HG03103 (cell line): ENCODE measurements at regions not wholly inside any gene's neighbourhood (a gene's known extent, or its start where the extent isn't known, plus 50 kb on each side); places are given as distances from the start of the nearest gene placed in this dataset.
"Not testable (repeated sequence)": the region's sequence is repeated elsewhere in the genome, so short reads cannot be mapped to it uniquely, and the experiment has no call there.

ENCODE experiments used
- ATAC-seq: cut with Tn5 transposase; IDR thresholded peaks from one replicate; pipeline ENCODE4 v1.9.1; 2021; ENCODE audit warnings: low read depth; ENCODE audit not compliant: unreplicated experiment

- ATAC-seq: no peak
These were observed 99.8 kb downstream of the ESM1 start for GRCh38 chr5:54885636-54886035.

DNA sequence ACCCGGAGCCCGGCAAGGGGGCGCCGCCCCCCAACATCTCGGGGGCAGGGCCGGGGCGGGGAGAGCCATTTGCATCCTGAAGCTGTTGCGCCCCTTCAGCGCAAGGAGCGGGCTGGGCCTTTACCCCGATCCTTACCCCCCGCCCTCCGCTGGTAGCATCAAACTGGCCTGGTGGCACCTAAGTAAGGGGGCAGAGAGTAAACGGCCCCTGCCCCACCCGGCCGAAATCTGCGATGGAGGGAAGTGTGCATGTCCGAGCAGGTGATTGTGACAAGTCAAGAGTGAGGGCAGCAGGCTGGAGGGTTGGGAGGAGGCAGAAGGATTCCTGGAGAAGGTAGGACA lies 101.2 kb downstream of the ESM1 start:
- no peak for ATAC-seq

DNA sequence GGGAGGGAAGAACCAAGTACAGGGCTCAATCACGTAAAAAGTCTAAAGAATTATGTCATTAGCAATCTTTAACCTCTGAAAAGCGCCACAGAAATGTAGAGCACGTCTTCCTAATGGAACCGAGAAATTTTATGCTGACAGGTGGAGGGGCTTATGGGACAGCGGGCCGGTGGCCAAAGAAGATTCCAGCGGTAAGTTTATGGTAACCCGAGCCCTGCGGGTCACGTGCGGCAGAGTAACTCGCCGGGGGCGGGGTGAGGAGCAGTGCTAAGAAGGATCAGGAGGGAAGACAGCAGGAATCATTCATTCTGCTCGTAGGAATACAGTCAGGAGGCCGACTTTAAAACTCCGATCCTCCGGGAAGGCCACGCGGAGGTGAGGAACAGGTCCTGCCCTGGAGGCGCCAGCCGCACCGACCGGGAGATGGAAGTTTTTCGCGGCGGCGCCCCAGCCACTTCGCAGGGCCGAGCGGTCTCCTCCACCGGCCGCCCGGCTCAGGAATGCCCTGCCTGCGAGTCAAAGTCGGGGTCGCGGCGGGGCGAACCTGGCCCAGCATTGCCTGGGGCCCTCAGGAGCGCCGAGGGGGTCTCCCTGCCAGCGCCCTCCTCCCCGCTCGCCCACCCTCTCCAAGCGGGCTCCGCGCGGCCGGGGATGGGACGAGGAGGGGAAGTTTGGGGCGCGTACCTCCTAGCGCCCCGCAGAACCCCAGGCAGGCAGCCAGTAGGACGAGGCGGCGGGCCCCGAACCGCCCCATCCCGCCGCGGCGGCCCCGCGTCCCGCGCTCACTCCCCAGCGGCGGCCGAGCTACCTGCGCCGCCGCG lies 101.8 kb downstream of the ESM1 start:
- ATAC-seq: no peak

DNA sequence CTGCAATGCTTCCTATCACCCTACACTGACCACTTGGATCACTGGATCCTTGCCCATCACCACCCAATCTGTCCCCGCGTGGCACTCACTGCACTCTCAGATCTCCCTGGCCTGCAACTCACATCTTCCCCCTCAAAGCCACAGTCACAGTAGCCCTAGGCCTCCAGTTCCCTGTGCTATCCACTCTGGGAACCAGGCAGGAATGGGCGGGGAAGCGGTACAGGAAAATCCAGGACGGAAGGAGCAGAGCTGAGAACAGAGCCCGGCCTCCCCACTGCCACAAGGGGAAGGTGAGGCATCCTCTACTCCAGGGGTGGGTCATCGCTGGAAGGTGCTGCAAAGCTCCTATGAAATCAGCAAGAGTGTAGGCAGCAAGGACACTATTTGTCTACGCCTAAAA lies 102.6 kb downstream of the ESM1 start:
- ATAC-seq: no peak

- no peak for ATAC-seq
These were observed 103.3 kb downstream of the ESM1 start for GRCh38 chr5:54882101-54882500.

GRCh38 chr5:54881286-54882005 lies 103.9 kb downstream of the ESM1 start:
- ATAC-seq: no peak

DNA sequence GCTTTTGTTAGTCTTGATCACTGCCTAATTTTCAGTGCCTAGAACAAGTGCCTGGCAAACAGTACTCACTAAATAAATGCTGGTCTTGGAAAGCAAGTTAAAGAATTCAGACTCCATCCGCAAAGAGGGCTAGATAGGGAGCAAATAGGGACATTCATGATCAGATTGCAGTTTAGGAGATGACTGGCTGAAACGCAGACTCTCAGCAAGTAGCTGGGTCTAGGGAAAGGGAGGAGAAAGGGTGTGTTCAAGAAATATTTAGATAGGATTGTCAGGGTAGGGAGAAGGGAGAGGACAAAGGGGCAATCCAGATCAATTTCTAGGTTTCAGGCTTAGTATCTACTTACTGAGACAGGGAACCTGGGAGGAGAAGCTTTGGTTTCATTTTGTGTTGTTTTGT lies 108.4 kb downstream of the ESM1 start:
- ATAC-seq: no peak

GRCh38 chr5:54876556-54876955 lies 108.8 kb downstream of the ESM1 start:
- ATAC-seq: no peak

DNA sequence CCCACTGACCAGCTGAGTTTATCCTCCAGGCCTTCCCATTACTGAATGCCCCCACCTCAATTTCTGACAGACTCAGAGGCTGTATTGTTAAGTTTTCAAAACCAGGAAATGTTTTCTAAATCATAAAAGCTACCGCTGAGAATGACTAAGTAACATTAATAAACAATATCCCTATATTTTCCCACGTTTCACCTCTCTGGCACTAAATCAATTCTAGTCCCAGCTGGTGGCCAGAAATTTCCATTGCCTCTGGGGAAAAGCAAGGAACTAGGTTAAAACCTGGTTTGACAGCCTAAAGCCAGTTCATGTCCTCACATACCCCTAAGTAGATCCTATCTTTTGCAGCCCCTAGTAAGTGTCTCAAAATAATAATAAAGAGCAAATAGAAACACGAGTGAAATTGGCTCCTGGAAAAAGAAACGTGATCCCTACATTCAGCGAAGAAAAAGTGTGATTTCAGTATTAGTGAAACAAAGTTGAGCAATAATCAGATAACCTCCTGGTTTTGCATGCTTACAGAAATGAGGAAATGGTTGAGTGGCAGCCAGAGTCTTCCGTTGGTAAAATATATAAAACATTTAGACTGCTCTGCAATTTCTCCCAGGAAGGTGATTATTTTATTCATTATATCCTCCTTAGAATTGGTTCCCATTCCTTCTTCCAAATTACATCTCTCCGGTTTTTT lies 110.9 kb downstream of the ESM1 start:
- no peak for ATAC-seq

GRCh38 chr5:54873691-54874090 lies 111.7 kb downstream of the ESM1 start:
- no peak for ATAC-seq

DNA sequence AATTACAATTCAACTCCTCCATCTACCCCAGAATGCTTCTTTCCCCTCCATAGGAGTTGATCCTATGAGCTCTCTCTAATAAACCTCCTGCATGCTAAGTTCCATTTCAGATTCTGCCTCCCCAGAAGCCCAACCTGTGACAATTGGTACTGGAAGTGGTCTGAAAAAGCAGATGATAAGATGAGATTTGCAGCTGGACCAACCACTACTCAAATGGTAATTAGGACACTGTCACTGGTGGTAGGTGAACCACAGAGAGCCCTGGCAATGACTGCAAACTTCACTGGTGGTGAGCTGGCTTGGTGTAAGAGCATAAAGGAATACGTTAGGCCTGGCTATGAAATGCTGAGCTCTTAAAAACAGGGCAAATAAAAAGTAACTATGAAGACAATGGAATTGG lies 112.6 kb downstream of the ESM1 start:
- no peak for ATAC-seq

- no peak for ATAC-seq
These were observed 115.1 kb downstream of the ESM1 start for GRCh38 chr5:54870271-54870670.

GRCh38 chr5:54869691-54870090 lies 115.7 kb downstream of the ESM1 start:
- ATAC-seq: no peak

DNA sequence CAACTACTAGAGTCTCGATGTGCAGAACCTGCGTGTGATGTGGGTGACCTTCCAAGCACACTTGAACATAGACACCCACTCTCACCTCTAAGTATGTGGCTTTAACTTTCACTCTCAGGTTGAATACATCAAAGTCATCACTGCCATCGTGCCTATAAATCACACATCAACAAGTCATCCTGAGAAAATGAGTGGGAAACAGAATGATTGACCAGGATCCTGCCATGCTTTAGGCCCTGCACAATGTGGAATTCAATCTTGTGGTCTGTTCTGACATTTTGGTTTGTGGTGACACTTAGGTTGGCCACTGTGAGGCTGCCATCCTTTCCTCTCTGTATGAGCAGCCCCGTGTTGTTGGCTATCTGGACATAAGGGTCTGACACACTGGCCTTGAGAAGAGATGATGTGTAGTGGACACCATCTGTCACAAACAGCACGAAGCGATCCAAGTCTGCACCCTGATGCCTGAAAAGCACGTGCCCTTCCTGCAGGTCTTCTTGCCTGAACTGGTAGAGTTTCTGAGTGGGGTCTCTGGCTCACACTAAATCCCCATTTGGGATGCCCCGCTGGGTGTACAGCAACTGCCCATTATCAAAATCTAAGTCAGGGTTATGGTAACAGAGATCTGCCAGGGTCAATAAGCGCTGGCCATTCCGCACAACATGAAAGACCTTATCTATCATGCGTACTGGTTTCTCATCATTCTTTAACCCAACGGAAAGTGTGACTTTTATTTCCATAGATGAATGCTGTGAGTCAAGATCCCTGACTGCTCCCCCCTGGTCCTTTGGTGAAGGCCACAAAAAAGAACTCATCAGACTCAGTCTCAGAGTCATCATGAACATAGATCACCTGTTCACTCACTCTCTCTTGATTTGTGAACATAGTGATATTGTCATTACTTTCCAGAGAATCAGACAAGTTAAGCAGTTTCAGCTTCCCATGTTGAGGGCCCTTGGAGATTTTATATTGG lies 116.6 kb downstream of the ESM1 start:
- ATAC-seq: no peak

DNA sequence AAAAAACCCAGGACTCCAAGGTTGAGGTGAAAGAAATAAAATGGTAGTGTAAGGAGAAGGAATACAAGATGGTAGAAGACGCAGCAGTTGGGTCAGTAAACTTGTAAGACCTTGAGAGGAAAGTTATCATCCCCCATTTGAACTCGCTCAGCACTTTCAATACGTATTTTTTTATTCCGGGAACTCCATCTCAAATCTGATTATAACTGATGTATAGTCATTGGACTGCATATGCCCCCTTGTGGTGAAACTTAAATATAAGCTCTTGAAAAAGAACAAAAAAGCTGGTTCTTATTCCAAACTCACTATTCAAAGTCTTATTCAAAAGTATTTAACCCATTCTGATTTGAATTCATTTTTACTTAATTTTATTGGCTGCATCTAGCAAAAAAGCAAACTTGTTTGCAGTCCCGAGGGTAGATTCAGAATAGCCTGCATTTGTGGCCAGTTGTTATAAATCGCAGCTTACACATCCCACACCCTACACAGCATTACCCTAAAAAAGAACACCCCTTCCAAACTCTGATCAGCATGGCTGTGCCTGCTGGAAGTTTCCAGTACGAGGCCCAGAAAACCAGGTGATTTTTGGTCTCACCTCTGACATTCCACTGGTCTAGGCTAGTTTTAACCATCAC lies 118.0 kb downstream of the ESM1 start:
- no peak for ATAC-seq

- not testable (repeated sequence) for ATAC-seq
These were observed 120.4 kb downstream of the ESM1 start for GRCh38 chr5:54864911-54865515.

DNA sequence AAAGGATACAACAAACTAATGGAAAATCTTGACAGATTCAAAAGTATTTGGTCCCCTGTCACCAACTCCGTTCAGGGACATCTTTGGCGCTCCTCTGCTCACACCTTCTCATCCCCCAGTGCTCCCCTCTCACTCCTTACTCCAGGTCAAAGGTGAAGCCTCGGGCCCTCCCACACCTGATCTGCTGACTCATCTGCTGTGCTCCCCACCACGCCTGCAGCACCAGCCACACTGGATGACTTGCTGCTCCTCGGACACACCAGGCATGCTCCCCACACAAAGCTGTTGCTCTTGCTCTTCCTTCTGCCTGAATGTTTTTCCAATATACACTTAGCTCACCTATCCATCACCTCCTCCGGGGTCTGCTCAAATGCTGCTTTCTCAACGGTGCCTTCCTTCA lies 123.4 kb downstream of the ESM1 start:
- ATAC-seq: no peak

DNA sequence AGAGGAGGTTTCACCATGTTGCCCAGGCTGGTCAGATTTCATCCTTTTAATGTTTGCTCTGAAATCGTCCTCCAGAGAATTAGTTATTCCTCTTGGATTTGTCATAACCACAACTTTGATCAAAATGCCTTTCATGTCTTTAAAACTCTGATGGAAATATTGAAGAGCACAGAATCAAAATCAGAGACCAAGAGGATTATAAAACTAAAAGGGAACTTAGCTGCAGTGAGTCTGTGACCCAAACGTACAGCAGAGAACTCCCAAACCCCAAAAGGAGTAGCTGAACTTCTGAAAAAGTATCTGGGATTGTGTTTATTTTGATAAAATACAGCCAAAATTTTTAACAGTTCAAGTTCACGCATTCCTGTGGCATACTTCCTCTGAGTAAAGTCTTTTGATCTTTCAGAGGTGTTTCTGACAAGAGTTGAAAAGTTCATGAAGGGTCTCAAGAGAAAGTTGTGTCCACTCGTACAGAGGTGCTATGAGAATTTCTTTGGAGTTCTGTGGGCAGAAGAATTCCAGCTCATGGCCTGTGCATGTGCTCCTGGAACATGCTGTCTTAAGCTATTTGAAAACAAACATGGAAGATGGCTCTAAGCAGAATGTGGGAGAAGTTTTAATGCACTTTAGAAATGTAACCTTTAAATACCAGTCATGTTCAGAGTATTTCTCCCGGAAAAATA lies 124.0 kb downstream of the ESM1 start:
- ATAC-seq: no peak

GRCh38 chr5:54860321-54860720 lies 125.1 kb downstream of the ESM1 start:
- no peak for ATAC-seq
